ENCODE measurements at regions not wholly inside any gene's neighbourhood (a gene's known extent, or its start where the extent isn't known, plus 50 kb on each side); places are given as distances from the start of the nearest gene placed in this dataset.
"Not testable (repeated sequence)": the region's sequence is repeated elsewhere in the genome, so short reads cannot be mapped to it uniquely, and the experiment has no call there.

DNA sequence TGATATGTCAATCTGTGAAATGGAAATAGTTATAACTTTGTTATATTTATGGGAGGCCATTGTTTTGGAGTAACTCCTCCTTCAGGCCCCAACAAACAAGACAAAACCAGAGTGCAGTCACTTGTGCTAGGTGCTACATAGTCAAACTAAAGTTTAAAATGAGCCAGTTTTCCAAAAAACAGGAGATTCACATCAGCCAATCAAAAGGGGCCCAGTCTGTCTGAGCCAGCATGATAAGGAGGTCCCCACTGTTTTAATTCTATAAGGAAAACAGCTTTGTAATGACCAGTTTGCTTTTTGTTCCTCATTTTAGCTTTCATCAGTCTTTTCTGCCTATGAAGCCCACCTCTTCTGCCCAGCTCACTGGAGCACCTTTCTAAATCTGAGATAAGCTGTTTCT lies 94.7 kb upstream of the SLC7A14 start:
- no peak for FAIRE-seq
- no peaks in the 10 kb centered on the region for H3K27me3 Mint-ChIP-seq (ENCODE audit: low read depth, unreplicated experiment)
- H3K4me1 ChIP-seq (ENCODE audit: insufficient read depth, low read length): no peaks in the 10 kb centered on the region

GRCh38 chr3:170679190-170679589 lies 93.3 kb upstream of the SLC7A14 start:
- FAIRE-seq (no peak), DNase-seq (ENCODE audit: low read depth) (no peak)
- Mint-ChIP-seq H3K27ac (ENCODE audit: unreplicated experiment) (no peak overlapping the region), H3K4me3 (ENCODE audit: unreplicated experiment) (no peak overlapping the region), H3K9me3 (ENCODE audit: unreplicated experiment) (peaks cover 12% of the 10 kb centered on the region), H3K36me3 (ENCODE audit: low read depth, unreplicated experiment) (no peaks in the 10 kb centered on the region), H3K27me3 (ENCODE audit: low read depth, unreplicated experiment) (no peaks in the 10 kb centered on the region), H3K4me1 (ENCODE audit: low read depth, unreplicated experiment) (no peaks in the 10 kb centered on the region)
- Histone ChIP-seq H3K79me2 (ENCODE audit: insufficient read depth, low read length) (no peaks in the 10 kb centered on the region), H4K20me1 (ENCODE audit: insufficient read depth, low read length) (no peaks in the 10 kb centered on the region), H3K27ac (ENCODE audit: low read depth, low read length) (no peak overlapping the region), H3K9me3 (ENCODE audit: insufficient read depth, low read depth, low read length) (no peaks in the 10 kb centered on the region), H3K4me3 (ENCODE audit: insufficient read depth, low read depth, low read length) (no peak overlapping the region), H3K4me2 (ENCODE audit: low read length) (no peak overlapping the region), H3K4me1 (ENCODE audit: insufficient read depth, low read length) (no peaks in the 10 kb centered on the region), H3K36me3 (ENCODE audit: insufficient read depth, low read length) (no peaks in the 10 kb centered on the region), H3K9ac (ENCODE audit: low read length) (no peak overlapping the region), H3K27me3 (ENCODE audit: insufficient read depth, low read length) (no peaks in the 10 kb centered on the region), H2AFZ (ENCODE audit: low read depth, low read length) (no peak overlapping the region)
- TF ChIP-seq CTCF (IDR thresholded peaks at IDR 0.05; ENCODE audit: insufficient read depth, low read depth, low read length) (no peak), EZH2 (IDR thresholded peaks at IDR 0.05; ENCODE audit: insufficient read depth, low read length) (no peak)

More for the DNA sequence above, 94.7 kb upstream of the SLC7A14 start:
- Mint-ChIP-seq H3K9me3 (ENCODE audit: unreplicated experiment) (peaks cover 12% of the 10 kb centered on the region), H3K4me1 (ENCODE audit: low read depth, unreplicated experiment) (no peaks in the 10 kb centered on the region), H3K36me3 (ENCODE audit: low read depth, unreplicated experiment) (no peaks in the 10 kb centered on the region), H3K4me3 (ENCODE audit: unreplicated experiment) (no peak overlapping the region), H3K27ac (ENCODE audit: unreplicated experiment) (no peak overlapping the region)
- no peak overlapping the region for H2AFZ ChIP-seq (ENCODE audit: low read depth, low read length)
- no peaks in the 10 kb centered on the region for H3K9me3 ChIP-seq (ENCODE audit: insufficient read depth, low read depth, low read length)
- H4K20me1 ChIP-seq (ENCODE audit: insufficient read depth, low read length): no peaks in the 10 kb centered on the region
- H3K4me3 ChIP-seq (ENCODE audit: insufficient read depth, low read depth, low read length): no peak overlapping the region
- no peak overlapping the region for H3K27ac ChIP-seq (ENCODE audit: low read depth, low read length)
- H3K9ac ChIP-seq (ENCODE audit: low read length): no peak overlapping the region
- TF ChIP-seq EZH2 (IDR thresholded peaks at IDR 0.05; ENCODE audit: insufficient read depth, low read length): no peak
- no peaks in the 10 kb centered on the region for H3K27me3 ChIP-seq (ENCODE audit: insufficient read depth, low read length)
- no peak for DNase-seq (ENCODE audit: low read depth)
- H3K36me3 ChIP-seq (ENCODE audit: insufficient read depth, low read length): no peaks in the 10 kb centered on the region
- no peaks in the 10 kb centered on the region for H3K79me2 ChIP-seq (ENCODE audit: insufficient read depth, low read length)
- no peak overlapping the region for H3K4me2 ChIP-seq (ENCODE audit: low read length)

- TF ChIP-seq CTCF (IDR thresholded peaks at IDR 0.05; ENCODE audit: insufficient read depth, low read depth, low read length) (no peak), EZH2 (IDR thresholded peaks at IDR 0.05; ENCODE audit: insufficient read depth, low read length) (no peak)
- Mint-ChIP-seq H3K9me3 (ENCODE audit: unreplicated experiment) (peaks cover 18% of the 10 kb centered on the region), H3K4me1 (ENCODE audit: low read depth, unreplicated experiment) (no peaks in the 10 kb centered on the region), H3K27ac (ENCODE audit: unreplicated experiment) (no peak overlapping the region), H3K4me3 (ENCODE audit: unreplicated experiment) (no peak overlapping the region), H3K36me3 (ENCODE audit: low read depth, unreplicated experiment) (no peaks in the 10 kb centered on the region), H3K27me3 (ENCODE audit: low read depth, unreplicated experiment) (no peaks in the 10 kb centered on the region)
- H3K4me2 ChIP-seq (ENCODE audit: low read length): no peak overlapping the region
- no peak overlapping the region for H2AFZ ChIP-seq (ENCODE audit: low read depth, low read length)
- H4K20me1 ChIP-seq (ENCODE audit: insufficient read depth, low read length): no peaks in the 10 kb centered on the region
- DNase-seq (ENCODE audit: low read depth): no peak
- H3K4me3 ChIP-seq (ENCODE audit: insufficient read depth, low read depth, low read length): no peak overlapping the region
- H3K4me1 ChIP-seq (ENCODE audit: insufficient read depth, low read length): no peaks in the 10 kb centered on the region
- no peaks in the 10 kb centered on the region for H3K27me3 ChIP-seq (ENCODE audit: insufficient read depth, low read length)
- FAIRE-seq: no peak
- no peaks in the 10 kb centered on the region for H3K36me3 ChIP-seq (ENCODE audit: insufficient read depth, low read length)
- no peaks in the 10 kb centered on the region for H3K9me3 ChIP-seq (ENCODE audit: insufficient read depth, low read depth, low read length)
- H3K27ac ChIP-seq (ENCODE audit: low read depth, low read length): no peak overlapping the region
- H3K9ac ChIP-seq (ENCODE audit: low read length): no peak overlapping the region
- no peaks in the 10 kb centered on the region for H3K79me2 ChIP-seq (ENCODE audit: insufficient read depth, low read length)
Measured at GRCh38 chr3:170670504-170670903, 84.6 kb upstream of the SLC7A14 start.

DNA sequence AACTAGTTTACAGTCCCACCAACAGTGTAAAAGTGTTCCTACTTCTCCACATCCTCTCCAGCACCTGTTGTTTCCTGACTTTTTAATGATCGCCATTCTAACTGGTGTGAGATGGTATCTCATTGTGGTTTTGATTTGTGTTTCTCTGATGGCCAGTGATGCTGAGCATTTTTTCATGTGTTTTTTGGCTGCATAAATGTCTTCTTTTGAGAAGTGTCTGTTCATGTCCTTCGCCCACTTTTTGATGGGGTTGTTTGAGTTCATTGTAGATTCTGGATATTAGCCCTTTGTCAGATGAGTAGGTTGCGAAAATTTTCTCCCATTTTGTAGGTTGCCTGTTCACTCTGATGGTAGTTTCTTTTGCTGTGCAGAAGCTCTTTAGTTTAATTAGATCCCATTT lies 77.1 kb upstream of the SLC7A14 start:
- not testable (repeated sequence) for H2AFZ ChIP-seq (ENCODE audit: low read depth, low read length); H3K27ac Mint-ChIP-seq (ENCODE audit: unreplicated experiment); H3K79me2 ChIP-seq (ENCODE audit: insufficient read depth, low read length); H3K36me3 ChIP-seq (ENCODE audit: insufficient read depth, low read length); FAIRE-seq; H3K4me2 ChIP-seq (ENCODE audit: low read length); H3K27ac ChIP-seq (ENCODE audit: low read depth, low read length); H3K9me3 ChIP-seq (ENCODE audit: insufficient read depth, low read depth, low read length); H3K9ac ChIP-seq (ENCODE audit: low read length); H3K4me3 ChIP-seq (ENCODE audit: insufficient read depth, low read depth, low read length); H3K36me3 Mint-ChIP-seq (ENCODE audit: low read depth, unreplicated experiment); H3K27me3 Mint-ChIP-seq (ENCODE audit: low read depth, unreplicated experiment); H3K4me1 Mint-ChIP-seq (ENCODE audit: low read depth, unreplicated experiment); H3K27me3 ChIP-seq (ENCODE audit: insufficient read depth, low read length); H3K4me3 Mint-ChIP-seq (ENCODE audit: unreplicated experiment); H4K20me1 ChIP-seq (ENCODE audit: insufficient read depth, low read length); H3K4me1 ChIP-seq (ENCODE audit: insufficient read depth, low read length); DNase-seq (ENCODE audit: low read depth)
- peaks cover 11% of the 10 kb centered on the region for H3K9me3 Mint-ChIP-seq (ENCODE audit: unreplicated experiment)
